NCI-H2107 treated with DMSO at 0.1 percent for 48 hours (cell line): ENCODE measurements at regions not wholly inside any gene's neighbourhood (a gene's known extent, or its start where the extent isn't known, plus 50 kb on each side); places are given as distances from the start of the nearest gene placed in this dataset.

ENCODE experiments used
- DNase-seq: peaks from one replicate; lab custom pipeline; 2025; ENCODE audit not compliant: unreplicated experiment; lab: John Stamatoyannopoulos, UW

- peak; percentile 94 for DNase-seq
Observed at GRCh38 chr1:34590211-34590623, 164.6 kb upstream of the GJB5 start.

- DNase-seq, result no peak
Observed at GRCh38 chr1:34591751-34592629, 162.9 kb upstream of the GJB5 start.

- peak; percentile 41 for DNase-seq
Observed at GRCh38 chr1:34597877-34598514, 156.9 kb upstream of the GJB5 start.

- DNase-seq, result no peak
Observed at GRCh38 chr1:34602907-34603306, 151.9 kb upstream of the GJB5 start.

GRCh38 chr1:34603594-34603993 lies 151.3 kb upstream of the GJB5 start:
- DNase-seq, result no peak

GRCh38 chr1:34606504-34606903 lies 148.3 kb upstream of the GJB5 start:
- no peak for DNase-seq

GRCh38 chr1:34610063-34610462 lies 144.8 kb upstream of the GJB5 start:
- DNase-seq, result no peak

GRCh38 chr1:34611571-34611970 lies 143.3 kb upstream of the GJB5 start:
- DNase-seq, result no peak

GRCh38 chr1:34612091-34612827 lies 142.6 kb upstream of the GJB5 start:
- DNase-seq, result no peak

- no peak for DNase-seq
Observed at GRCh38 chr1:34617321-34618118, 137.3 kb upstream of the GJB5 start.

GRCh38 chr1:34618381-34618780 lies 136.5 kb upstream of the GJB5 start:
- no peak for DNase-seq

- DNase-seq, result no peak
Observed at GRCh38 chr1:34619256-34619655, 135.6 kb upstream of the GJB5 start.

GRCh38 chr1:34621916-34622315 lies 132.9 kb upstream of the GJB5 start:
- DNase-seq, result no peak

- no peak for DNase-seq
Observed at GRCh38 chr1:34625521-34626015, 129.3 kb upstream of the GJB5 start.

- no peak for DNase-seq
Observed at GRCh38 chr1:34627465-34628240, 127.2 kb upstream of the GJB5 start.

- no peak for DNase-seq
Observed at GRCh38 chr1:34631126-34631525, 123.7 kb upstream of the GJB5 start.

GRCh38 chr1:34639701-34640100 lies 115.1 kb upstream of the GJB5 start:
- DNase-seq, result no peak

- DNase-seq, result no peak
Observed at GRCh38 chr1:34640654-34641401, 114.0 kb upstream of the GJB5 start.

- no peak for DNase-seq
Observed at GRCh38 chr1:34642679-34643078, 112.2 kb upstream of the GJB5 start.
